BLaER1 treated with 17β-estradiol and CSF1 and Interleukin-3, amounts not matched to agents 10 nM and 100 nM (cell line): ENCODE measurements at regions not wholly inside any gene's neighbourhood (a gene's known extent, or its start where the extent isn't known, plus 50 kb on each side); places are given as distances from the start of the nearest gene placed in this dataset.

ENCODE experiments used
- H3K27ac ChIP-seq, 11 experiments: shearing (Covaris generic); formaldehyde crosslinking; 2 replicates each; pipeline ENCODE4 v1.8.1; 2022
- H3K27me3 ChIP-seq, 11 experiments: shearing (Covaris generic); formaldehyde crosslinking; 2 replicates each; pipeline ENCODE4 v1.8.1; 2022
- H3K36me3 ChIP-seq, 11 experiments: shearing (Covaris generic); formaldehyde crosslinking; 2 replicates each; pipeline ENCODE4 v1.8.1; 2022
- H3K4me1 ChIP-seq, 10 experiments: shearing (Covaris generic); formaldehyde crosslinking; 2 replicates each; pipeline ENCODE4 v1.8.1; 2022
- H3K4me2 ChIP-seq, 11 experiments: shearing (Covaris generic); formaldehyde crosslinking; 2 replicates each; pipeline ENCODE4 v1.8.1; 2022
- H3K4me3 ChIP-seq, 10 experiments: shearing (Covaris generic); formaldehyde crosslinking; 2 replicates each; pipeline ENCODE4 v1.8.1; 2022
- H3K9ac ChIP-seq, 11 experiments: shearing (Covaris generic); formaldehyde crosslinking; 2 replicates each; pipeline ENCODE4 v1.8.1; 2022
- H3K9me3 ChIP-seq, 11 experiments: shearing (Covaris generic); formaldehyde crosslinking; replicated peaks in 1 of 11; 2 replicates each; pipeline ENCODE4 v1.8.1; 2022
- H4K20me1 ChIP-seq, 11 experiments: shearing (Covaris generic); formaldehyde crosslinking; 2 replicates each; pipeline ENCODE4 v1.8.1; 2022
- Cebpa-rat ChIP-seq, 11 experiments: shearing (Covaris generic); IDR thresholded peaks; 2 replicates each; pipeline ENCODE4 v1.8.1; 2022

DNA sequence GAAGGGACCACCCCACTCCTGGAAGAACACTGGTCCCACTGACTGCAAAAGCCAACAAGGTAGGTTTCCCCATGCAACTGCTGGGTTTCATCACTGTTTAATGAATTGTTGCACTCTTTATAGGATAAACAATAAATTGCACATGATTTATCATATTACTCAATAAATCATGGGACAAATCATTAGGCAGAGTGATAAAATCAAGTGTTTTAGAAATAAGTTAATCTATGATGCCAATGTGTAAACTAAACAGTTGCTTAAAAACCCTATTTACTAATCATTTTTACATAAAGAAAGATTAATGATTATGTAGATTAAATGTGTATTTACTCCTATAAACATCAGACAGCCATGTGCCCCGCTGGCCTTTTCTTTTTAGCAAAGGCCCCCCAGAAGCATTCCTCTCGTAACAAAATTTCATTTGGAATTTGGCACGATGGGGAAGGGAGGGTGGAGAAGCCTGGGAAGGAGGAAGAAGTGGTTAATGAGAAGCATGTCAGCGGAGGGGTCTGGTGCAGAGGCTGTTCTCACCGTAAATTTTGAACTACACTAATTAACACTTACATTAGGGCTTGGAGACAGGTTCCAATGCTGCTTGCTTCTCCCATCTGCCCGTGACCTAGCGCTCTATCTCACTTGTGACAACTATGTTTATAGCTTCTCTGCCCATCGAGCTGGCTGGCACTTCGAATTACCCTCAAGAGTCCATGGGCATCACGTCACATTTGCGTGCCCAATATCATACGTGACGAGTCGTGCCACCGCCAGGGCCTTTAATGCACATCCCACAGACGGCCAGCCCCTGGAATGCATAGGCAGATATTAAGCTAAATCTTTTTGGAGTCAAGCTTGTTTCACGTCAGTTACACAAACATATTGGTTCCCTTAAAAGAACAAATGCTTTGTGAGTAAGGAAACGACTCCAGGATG, 357.7 kb upstream of the TSHZ3 start:
- Histone ChIP-seq H4K20me1 (no peaks in the 10 kb centered on the region; a peak in 1 of 22 replicates), H3K4me3 (no peak overlapping the region), H3K4me1 (no peaks in the 10 kb centered on the region), H3K27ac (no peak overlapping the region), H3K4me2 (no peak overlapping the region), H3K9ac (no peak overlapping the region), H3K27me3 (no peaks in the 10 kb centered on the region), H3K9me3 (0 out of 22 replicates have a peak, but pooled peaks cover 0 to 9% (median 0%) of the 10 kb centered on the region in 11 experiments), H3K36me3 (no peaks in the 10 kb centered on the region)
- TF ChIP-seq Cebpa-rat (IDR thresholded peaks at IDR 0.05), result no peak

DNA sequence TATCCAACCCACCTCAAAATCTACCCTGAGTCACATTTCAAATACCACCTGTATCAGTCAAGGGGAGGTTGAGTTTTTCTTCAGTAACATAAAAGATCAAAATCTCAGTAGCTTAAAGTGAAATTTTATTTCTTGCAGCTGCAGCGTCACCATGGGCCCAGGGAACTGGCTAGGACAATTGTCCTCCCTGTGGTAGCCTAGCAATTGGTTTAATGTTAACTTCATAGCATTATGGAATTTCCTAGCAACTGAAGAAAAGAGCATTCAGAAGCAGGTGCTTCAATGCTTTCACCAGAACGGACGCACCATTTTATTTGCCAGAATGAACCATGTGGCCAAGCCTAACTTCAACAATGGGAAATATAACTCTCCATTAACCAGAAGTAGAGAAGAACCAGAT, 359.3 kb upstream of the TSHZ3 start:
- TF ChIP-seq Cebpa-rat (IDR thresholded peaks at IDR 0.05), result no peak
- no peaks in the 10 kb centered on the region for H4K20me1 ChIP-seq
- H3K4me3 ChIP-seq, result no peak overlapping the region
- H3K9ac ChIP-seq, result no peak overlapping the region
- no peaks in the 10 kb centered on the region for H3K36me3 ChIP-seq
- peaks cover 0 to 9% (median 0%) of the 10 kb centered on the region in 11 experiments; a peak in 1 of 22 replicates for H3K9me3 ChIP-seq
- H3K27ac ChIP-seq, result no peak overlapping the region
- no peaks in the 10 kb centered on the region for H3K4me1 ChIP-seq
- no peak overlapping the region for H3K4me2 ChIP-seq
- H3K27me3 ChIP-seq, result no peaks in the 10 kb centered on the region

DNA sequence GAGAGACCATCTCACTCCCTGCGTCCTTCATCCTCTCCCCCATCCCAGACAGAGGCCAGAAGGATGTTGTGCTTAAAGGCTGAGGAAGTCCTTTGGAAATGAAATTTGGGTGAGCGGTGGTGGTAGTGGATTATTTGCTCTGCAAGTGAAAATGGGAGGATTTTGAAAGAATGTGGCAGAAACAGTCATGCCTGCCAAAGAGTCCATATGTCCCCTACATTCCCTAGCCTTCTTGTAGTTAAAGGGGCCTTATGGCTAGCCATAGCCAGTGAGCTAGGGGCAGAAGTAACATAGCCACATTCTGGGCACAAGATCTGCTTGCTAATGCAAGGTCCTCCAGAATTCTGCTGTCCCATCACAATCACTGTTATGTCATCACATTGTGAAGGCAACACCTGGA, 360.2 kb upstream of the TSHZ3 start:
- H3K27ac ChIP-seq, result no peak overlapping the region
- H3K4me2 ChIP-seq, result no peak overlapping the region
- no peak overlapping the region for H3K4me3 ChIP-seq
- no peak for TF ChIP-seq Cebpa-rat (IDR thresholded peaks at IDR 0.05)
- no peaks in the 10 kb centered on the region for H4K20me1 ChIP-seq
- peaks cover 0 to 9% (median 0%) of the 10 kb centered on the region in 11 experiments; a peak in 1 of 22 replicates for H3K9me3 ChIP-seq
- H3K36me3 ChIP-seq, result no peaks in the 10 kb centered on the region
- H3K4me1 ChIP-seq, result no peaks in the 10 kb centered on the region
- H3K27me3 ChIP-seq, result no peaks in the 10 kb centered on the region
- no peak overlapping the region for H3K9ac ChIP-seq

DNA sequence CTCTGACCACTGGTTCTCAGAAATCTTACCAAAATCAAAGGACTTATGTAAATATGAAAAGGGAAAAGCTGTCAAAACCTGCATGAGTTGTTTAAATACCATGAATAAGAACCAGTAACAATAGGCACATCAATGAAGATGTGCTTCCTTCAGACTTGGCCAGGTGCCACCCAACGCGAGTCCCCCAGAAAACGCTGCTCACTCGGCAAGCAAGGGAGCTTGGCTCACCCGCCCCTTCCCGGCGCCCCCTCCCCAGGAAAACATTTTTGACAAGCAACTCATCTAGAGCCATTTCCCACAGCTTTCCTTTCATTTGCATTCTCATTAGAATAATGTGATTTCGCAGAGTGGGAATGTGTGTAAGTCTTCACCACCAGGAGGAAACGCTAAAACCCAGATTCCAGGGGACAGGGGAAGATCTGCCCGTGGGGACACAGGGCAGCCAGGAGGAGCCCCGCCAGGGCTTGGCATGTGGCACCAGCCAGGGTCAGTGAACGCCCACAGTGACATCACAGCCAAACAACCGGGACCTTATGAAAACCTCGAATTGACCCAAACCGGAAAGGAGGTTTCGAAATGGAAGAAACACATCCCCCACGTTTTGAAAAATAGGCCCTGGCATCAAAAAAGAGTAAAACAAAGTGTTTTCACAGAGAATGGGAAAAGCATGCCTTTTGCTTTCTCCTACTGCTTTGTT, 366.2 kb upstream of the TSHZ3 start:
- no peaks in the 10 kb centered on the region for H3K27me3 ChIP-seq
- TF ChIP-seq Cebpa-rat (IDR thresholded peaks at IDR 0.05), result no peak
- H3K4me3 ChIP-seq, result no peak overlapping the region
- no peak overlapping the region for H3K9ac ChIP-seq
- no peak overlapping the region for H3K4me2 ChIP-seq
- peaks cover 0 to 9% (median 0%) of the 10 kb centered on the region in 11 experiments; a peak in 1 of 22 replicates for H3K9me3 ChIP-seq
- no peaks in the 10 kb centered on the region for H3K36me3 ChIP-seq
- no peaks in the 10 kb centered on the region for H4K20me1 ChIP-seq
- H3K27ac ChIP-seq, result no peak overlapping the region
- H3K4me1 ChIP-seq, result no peaks in the 10 kb centered on the region

DNA sequence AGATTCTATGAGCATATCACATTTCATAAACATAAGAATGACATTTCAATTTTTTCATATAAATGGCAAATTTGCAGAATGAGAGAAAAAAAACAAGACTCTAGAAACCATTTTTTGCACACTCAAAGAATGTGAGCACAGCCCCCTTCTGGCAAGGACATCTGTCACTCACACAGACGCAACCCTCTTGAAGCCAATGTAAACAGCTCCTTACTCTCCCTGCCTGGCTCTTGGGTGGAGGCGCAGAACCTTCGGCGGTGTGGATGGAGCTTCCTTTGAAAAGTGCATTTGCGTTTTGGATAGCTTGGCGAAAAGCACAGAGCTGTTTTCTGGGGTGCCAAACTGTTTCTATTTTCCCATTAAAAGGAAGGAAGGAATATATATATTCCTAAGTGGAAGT, 367.6 kb upstream of the TSHZ3 start:
- H3K4me3 ChIP-seq, result no peak overlapping the region
- peaks cover 0 to 9% (median 0%) of the 10 kb centered on the region in 11 experiments; a peak in 1 of 22 replicates for H3K9me3 ChIP-seq
- TF ChIP-seq Cebpa-rat (IDR thresholded peaks at IDR 0.05), result no peak
- H3K9ac ChIP-seq, result no peak overlapping the region
- no peaks in the 10 kb centered on the region for H4K20me1 ChIP-seq
- H3K27ac ChIP-seq, result no peak overlapping the region
- no peak overlapping the region for H3K4me2 ChIP-seq
- H3K27me3 ChIP-seq, result no peaks in the 10 kb centered on the region
- H3K36me3 ChIP-seq, result no peaks in the 10 kb centered on the region
- H3K4me1 ChIP-seq, result no peaks in the 10 kb centered on the region

DNA sequence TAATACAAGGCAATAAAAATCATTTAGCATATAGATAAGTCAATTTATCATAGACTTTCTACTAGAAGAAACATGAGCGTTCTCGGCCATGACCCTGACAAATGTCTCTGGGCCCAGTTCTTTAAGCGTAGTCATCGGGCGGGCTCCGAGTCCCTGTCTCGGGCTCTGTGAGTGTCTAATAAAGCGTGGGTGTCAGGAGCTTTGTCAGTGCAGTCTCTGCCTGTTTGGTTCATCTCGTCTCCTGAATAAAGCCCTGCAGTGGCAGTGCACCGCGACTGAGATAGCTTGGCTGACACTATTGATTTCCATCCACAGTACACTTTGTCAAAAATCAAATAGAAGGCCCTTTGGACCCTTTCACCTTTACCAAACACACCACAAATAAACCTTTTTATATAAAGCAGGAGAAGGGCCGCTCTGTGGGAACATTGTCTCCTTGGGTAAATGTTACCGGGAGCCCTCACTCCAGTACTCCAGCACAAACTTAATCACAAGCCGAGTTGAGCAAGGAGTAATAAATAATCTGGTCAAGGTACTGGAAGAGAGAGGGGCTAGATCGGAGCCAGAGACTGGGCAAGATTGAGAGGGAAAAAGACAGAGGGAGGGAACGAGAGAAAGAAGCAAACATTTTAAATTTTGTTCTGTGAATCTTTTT, 368.2 kb upstream of the TSHZ3 start:
- no peak overlapping the region for H3K27ac ChIP-seq
- H3K9ac ChIP-seq, result no peak overlapping the region

DNA sequence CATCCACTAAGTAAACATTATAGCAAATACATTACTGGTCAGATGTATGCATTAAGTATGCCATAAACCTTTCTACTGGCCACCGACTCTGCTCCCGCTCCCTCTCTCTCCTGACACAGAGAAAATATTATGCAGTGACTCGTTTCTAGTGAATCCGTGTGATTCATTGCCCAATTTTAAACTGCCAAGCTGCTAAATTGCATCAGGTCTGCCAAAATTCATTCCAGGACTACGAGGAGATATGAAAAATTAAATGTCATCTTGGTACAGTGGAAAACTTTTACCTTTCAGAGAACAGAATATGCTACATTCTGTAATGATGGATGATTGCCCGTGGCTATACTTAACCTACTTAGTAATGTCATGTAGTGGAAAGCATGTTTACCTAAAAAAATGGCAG, 368.8 kb upstream of the TSHZ3 start:
- TF ChIP-seq Cebpa-rat (IDR thresholded peaks at IDR 0.05), result no peak
- Histone ChIP-seq H3K9ac (no peak overlapping the region), H3K4me2 (no peak overlapping the region), H3K4me1 (no peaks in the 10 kb centered on the region), H3K27ac (no peak overlapping the region), H3K4me3 (no peak overlapping the region), H4K20me1 (no peaks in the 10 kb centered on the region), H3K36me3 (no peaks in the 10 kb centered on the region), H3K9me3 (peaks cover 0 to 2% (median 0%) of the 10 kb centered on the region in 11 experiments; a peak in 1 of 22 replicates), H3K27me3 (no peaks in the 10 kb centered on the region)

More for the DNA sequence above, 368.2 kb upstream of the TSHZ3 start:
- peaks cover 0 to 8% (median 0%) of the 10 kb centered on the region in 11 experiments; a peak in 1 of 22 replicates for H3K9me3 ChIP-seq
- TF ChIP-seq Cebpa-rat (IDR thresholded peaks at IDR 0.05), result no peak
- H3K27me3 ChIP-seq, result no peaks in the 10 kb centered on the region
- H3K4me1 ChIP-seq, result no peaks in the 10 kb centered on the region
- no peak overlapping the region for H3K4me3 ChIP-seq
- H4K20me1 ChIP-seq, result no peaks in the 10 kb centered on the region
- H3K36me3 ChIP-seq, result no peaks in the 10 kb centered on the region
- H3K4me2 ChIP-seq, result no peak overlapping the region

DNA sequence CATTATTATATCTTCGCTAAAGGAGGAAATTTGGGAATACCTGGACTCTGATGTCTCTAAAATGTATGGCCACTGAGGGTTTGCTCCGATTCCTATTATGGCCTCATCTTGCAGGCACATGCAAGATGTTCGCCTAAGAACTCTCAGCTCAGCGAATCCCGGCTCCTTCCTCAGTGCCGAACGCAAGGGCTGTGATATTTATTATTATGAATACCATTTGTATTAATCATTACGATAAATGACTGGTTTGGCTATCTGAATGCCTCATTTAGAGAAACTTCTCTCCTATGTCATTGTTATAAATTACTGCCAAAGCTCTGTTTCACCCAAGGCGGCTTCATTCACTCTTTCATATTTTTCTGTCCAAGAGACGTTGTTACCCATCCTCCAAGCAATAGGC, 369.7 kb upstream of the TSHZ3 start:
- Histone ChIP-seq H3K4me3 (no peak overlapping the region), H3K4me1 (no peaks in the 10 kb centered on the region), H3K27me3 (no peaks in the 10 kb centered on the region), H3K36me3 (no peaks in the 10 kb centered on the region), H3K27ac (no peak overlapping the region), H3K9ac (no peak overlapping the region), H3K4me2 (no peak overlapping the region), H3K9me3 (no peaks in the 10 kb centered on the region), H4K20me1 (no peaks in the 10 kb centered on the region)
- TF ChIP-seq Cebpa-rat (IDR thresholded peaks at IDR 0.05), result no peak

DNA sequence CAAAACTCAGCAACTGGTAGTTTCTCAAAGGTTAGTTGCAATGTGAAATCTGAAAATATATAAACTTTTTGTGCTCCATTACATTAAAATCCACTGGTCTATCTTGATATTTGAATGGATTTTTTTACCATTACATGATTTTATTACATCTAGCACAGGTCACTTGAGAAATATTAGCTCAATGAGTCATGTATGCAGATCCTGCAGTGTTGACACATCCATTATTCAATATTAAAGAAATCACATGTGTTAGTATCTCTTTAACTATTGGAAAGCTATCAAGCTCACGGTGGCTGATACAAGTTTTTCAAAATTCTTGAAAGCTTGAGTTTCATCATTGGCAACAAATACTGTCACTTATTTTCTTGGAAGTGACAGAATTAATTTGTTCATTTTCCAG, 373.9 kb upstream of the TSHZ3 start:
- Histone ChIP-seq H3K4me3 (no peak overlapping the region), H3K9me3 (no peaks in the 10 kb centered on the region), H3K36me3 (no peaks in the 10 kb centered on the region), H3K4me2 (no peak overlapping the region), H3K27me3 (no peaks in the 10 kb centered on the region), H3K4me1 (0 out of 20 replicates have a peak, but pooled peaks cover 0 to 5% (median 0%) of the 10 kb centered on the region in 10 experiments), H4K20me1 (no peaks in the 10 kb centered on the region), H3K27ac (no peak overlapping the region), H3K9ac (no peak overlapping the region)
- TF ChIP-seq Cebpa-rat (IDR thresholded peaks at IDR 0.05), result no peak
